SK-N-SH (cell line): ENCODE measurements at regions not wholly inside any gene's neighbourhood (a gene's known extent, or its start where the extent isn't known, plus 50 kb on each side); places are given as distances from the start of the nearest gene placed in this dataset.

Experiments used
- CTCF ChIP-seq: fragments of 200-600 bp; sonication (generic); IDR thresholded peaks from 2 replicates; pipeline ENCODE4 v1.6.1; 2017; ENCODE audit warnings: antibody characterized with exemption, mild to moderate bottlenecking, moderate library complexity
- FOXM1 ChIP-seq: IDR thresholded peaks from 2 replicates; pipeline ENCODE4 v1.4.0; 2012; ENCODE audit warnings: low read depth, mild to moderate bottlenecking
- MAX ChIP-seq: IDR thresholded peaks from 2 replicates; pipeline ENCODE4 v1.4.0; 2012; ENCODE audit warnings: low read depth
- POLR2AphosphoS5 ChIP-seq: IDR thresholded peaks from 2 replicates; pipeline ENCODE4 v1.6.1; 2012; ENCODE audit warnings: low read depth, low read length
- RAD21 ChIP-seq: IDR thresholded peaks from 2 replicates; pipeline ENCODE4 v1.6.1; 2012; ENCODE audit warnings: mild to moderate bottlenecking, low read length
- RCOR1 ChIP-seq: fragments of 150-350 bp; IDR thresholded peaks from 2 replicates; pipeline ENCODE4 v1.6.1; 2017; ENCODE audit warnings: antibody characterized with exemption, low read length
- REST ChIP-seq: IDR thresholded peaks from 2 replicates; pipeline ENCODE4 v1.6.1; 2012; ENCODE audit warnings: mild to moderate bottlenecking, low read depth, low read length, moderate library complexity
- RFX5 ChIP-seq: IDR thresholded peaks from 2 replicates; pipeline ENCODE4 v1.6.1; 2012; ENCODE audit warnings: mild to moderate bottlenecking, improper control_type of control experiment, low read length
- TEAD4 ChIP-seq: IDR thresholded peaks from 2 replicates; pipeline ENCODE4 v1.4.0; 2012; ENCODE audit warnings: mild to moderate bottlenecking, borderline replicate concordance; ENCODE audit not compliant: insufficient read depth
- USF2 ChIP-seq: fragments of 150-350 bp; IDR thresholded peaks from 2 replicates; pipeline ENCODE4 v1.6.1; 2017; ENCODE audit warnings: antibody characterized with exemption, low read length, low read depth, borderline replicate concordance
- YY1 ChIP-seq: IDR thresholded peaks from 2 replicates; pipeline ENCODE4 v1.4.0; 2012; ENCODE audit warnings: low read depth, mild to moderate bottlenecking
- TF ChIP-seq, protein P1 (sequence below): IDR thresholded peaks from 2 replicates; pipeline ENCODE4; 2012

- TF ChIP-seq POLR2AphosphoS5 (no peak), MAX (no peak), YY1 (no peak), CTCF (no peak), FOXM1 (no peak), TEAD4 (no peak), RFX5 (no peak), RCOR1 (no peak), USF2 (no peak), REST (no peak), RAD21 (no peak)
- TF ChIP-seq, protein P1, sequence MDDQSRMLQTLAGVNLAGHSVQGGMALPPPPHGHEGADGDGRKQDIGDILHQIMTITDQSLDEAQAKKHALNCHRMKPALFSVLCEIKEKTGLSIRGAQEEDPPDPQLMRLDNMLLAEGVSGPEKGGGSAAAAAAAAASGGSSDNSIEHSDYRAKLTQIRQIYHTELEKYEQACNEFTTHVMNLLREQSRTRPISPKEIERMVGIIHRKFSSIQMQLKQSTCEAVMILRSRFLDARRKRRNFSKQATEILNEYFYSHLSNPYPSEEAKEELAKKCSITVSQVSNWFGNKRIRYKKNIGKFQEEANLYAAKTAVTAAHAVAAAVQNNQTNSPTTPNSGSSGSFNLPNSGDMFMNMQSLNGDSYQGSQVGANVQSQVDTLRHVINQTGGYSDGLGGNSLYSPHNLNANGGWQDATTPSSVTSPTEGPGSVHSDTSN: no peak
Measured at GRCh38 chr3:31161889-31162288, 267.4 kb upstream of the GADL1 start.
